Activated naive CD4-positive, alpha-beta T cell treated with Interleukin-2 at 50 U/mL for 16 hours (primary cell): ENCODE measurements at regions not wholly inside any gene's neighbourhood (a gene's known extent, or its start where the extent isn't known, plus 50 kb on each side); places are given as distances from the start of the nearest gene placed in this dataset.

ENCODE experiments used
- DNase-seq: peaks from one replicate; pipeline ENCODE4 v3.0.0-alpha.2; 2020

DNA sequence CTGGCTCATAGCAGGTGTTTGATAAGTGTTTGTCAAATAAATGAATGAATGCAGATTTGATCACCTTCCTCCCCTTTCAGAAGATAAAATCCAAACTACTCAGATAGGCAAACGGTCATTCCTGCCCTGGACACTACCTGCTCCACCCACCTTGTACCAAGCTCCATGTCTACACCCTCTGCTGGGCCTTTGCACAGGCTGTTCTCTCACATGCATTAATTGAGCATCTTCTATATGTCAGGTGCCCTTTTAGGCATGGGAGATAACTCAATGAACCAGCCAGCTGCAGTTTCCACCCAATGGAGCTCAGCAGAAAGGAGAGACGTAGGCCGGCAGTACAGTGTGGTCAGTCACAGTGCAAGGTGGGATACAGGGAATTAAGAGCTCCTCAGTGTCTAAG is 102.3 kb upstream of the CPEB4 start:
- DNase-seq, result no peak

DNA sequence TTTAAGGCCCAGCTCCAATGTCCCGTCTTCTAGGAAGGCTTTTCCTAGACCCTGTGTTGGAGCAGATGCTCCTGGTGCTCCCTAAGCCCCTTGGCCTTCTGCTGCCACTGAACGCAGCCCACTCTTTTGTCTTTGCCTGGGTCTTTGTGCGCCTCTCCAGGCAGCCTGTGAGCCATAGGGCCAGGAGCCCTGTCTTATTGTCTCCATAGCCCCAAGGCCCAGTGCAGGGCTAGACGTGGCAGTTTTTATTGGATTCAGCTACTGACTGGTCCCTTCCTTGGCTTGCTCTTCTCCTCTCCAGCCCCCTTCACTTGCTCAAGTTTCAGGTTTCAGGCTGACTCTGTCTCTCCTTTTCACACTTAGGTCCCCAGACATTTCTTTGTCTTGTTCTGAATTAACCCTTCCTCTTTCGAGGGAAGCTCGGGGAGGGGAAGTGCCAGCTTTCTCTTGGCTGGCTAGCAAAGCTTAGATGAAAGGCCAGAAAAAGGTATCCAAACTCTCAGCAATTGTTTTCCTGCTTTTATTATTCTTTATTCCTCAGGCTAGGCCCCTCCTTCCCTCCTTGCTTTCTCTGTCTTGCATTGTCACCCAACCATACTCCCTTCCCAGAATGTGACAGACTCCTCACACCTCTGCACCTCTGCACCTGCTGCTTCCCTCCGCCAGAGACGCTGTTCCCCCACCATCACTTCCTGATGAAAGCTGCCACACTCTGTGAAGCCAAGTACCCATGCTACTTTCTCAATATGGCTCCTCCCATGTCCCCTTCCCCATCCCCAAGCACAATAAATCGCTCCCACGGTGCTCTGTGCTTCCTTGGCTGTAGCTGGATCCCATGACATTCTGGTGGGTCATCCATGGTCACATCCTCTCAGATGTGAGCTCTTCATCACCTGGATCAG is 101.6 kb upstream of the CPEB4 start:
- DNase-seq, result no peak

DNA sequence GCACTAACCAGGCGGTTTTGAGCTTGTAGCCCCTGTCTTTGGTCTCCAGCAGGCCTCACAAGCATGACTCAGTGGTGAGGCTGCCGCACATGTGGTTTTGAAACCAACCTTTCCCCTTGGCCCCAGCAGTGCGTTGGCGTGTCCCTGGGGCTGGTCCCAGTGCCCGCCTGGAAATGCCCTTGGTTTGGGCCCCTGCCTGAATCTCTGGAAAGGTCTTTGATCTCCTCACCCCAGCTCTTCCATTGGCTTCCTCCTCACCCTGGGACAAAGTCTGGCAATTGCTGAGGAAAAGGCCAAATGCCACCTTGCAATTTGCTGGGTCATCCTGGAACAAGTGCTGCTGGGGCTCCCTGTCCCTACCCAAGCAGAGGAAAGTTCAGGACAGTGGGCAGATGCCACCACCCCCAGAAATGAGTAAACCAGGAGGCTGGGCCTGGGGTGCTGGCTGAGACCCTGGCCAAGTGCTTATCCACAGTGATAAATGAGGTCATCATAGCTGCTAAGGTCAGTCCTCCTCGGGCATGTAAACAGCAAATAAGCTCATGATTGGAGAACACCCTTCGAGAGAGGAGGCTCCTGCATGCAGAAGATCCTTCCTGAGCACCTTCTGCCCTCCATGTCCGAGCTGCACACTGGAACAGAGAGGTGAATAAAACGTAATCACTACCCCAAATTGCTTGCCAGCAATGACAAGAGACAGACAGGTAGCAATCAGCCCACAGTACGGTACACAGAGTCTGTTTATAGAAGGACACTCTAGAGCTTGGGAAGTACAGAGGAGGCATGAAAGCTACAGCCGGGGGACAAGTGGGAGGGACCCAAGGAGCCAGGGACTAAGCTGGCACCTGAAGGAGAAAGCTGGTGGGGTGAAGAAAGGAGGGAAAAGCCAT is 98.9 kb upstream of the CPEB4 start:
- DNase-seq, result peak; percentile 23

DNA sequence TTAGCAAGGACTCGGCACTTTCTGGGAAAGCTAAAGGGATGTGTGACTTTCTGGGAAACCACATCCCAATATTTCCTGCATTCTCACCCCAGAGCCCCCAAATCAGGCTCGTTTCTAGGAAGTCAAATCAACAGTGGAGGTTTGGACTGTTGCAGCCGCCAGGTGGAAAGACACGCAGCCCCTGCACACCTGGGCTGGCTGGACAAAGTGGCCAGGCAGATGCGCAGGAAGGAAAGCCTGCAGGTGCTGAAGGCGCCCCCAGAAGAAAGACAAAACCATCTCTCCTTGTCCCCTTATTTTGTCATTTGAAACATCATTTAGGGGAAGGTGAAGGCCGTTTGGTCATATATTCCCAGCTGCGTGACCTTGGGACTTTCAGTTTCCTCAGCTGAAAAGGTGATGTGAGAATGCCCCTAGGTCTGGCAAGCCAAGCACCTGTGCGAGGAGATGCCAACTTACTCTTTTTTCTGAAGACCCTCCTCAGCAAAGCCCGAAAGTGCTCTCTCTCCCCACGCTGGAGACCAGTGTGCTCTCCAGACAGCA is 97.9 kb upstream of the CPEB4 start:
- DNase-seq, result no peak

DNA sequence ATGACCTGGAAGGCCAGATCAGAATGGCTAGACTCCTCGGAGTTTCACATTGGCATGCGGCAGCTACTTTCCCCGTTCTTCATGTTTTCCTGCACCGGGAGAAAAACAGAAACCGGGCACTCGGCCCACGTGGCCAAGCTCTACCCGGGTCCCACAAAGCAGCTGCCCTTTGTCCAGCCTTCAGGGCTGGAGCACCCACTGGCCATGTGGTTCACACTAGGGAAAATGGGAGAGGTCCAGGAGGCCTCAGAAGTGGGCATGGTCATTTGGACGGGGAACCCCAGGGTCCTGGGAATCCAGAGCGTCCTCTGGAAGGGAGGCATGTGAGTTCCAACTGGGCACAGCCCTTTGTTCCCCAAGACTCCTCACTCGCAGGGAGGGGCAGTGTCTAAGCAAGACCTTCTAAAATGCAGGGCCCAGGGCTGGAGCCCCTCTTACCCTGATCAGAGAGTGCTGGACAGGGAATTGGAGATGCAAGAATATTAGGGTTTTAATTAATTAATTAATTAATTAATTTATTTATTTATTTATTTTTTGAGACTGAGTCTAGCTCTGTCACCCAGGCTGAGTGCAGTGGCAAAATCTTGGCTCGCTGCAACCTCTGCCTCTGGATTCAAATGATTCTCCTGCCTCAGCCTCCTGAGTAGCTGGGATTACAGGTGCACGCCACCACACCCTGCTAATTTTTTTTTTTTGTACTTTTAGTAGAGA is 97.2 kb upstream of the CPEB4 start:
- no peak for DNase-seq

DNA sequence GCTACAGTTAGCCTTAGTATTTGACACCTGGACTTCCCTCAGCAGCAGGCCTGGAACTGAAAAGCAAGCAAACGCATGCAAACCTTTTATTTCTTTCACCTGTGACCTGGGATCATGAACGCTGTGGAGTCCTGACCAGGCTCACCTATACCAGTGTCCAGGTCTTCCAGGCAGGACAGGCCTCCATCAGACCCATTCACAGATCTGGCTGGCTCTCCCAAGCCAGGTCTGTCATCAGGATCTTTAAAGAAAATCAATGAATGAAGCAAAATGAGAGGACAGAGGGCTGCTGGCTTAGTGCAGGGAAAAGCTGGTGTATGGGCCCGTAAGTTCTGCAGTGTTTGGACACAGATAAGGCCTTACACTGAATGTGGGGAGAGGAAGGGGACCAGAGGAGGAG is 96.3 kb upstream of the CPEB4 start:
- DNase-seq, result no peak

DNA sequence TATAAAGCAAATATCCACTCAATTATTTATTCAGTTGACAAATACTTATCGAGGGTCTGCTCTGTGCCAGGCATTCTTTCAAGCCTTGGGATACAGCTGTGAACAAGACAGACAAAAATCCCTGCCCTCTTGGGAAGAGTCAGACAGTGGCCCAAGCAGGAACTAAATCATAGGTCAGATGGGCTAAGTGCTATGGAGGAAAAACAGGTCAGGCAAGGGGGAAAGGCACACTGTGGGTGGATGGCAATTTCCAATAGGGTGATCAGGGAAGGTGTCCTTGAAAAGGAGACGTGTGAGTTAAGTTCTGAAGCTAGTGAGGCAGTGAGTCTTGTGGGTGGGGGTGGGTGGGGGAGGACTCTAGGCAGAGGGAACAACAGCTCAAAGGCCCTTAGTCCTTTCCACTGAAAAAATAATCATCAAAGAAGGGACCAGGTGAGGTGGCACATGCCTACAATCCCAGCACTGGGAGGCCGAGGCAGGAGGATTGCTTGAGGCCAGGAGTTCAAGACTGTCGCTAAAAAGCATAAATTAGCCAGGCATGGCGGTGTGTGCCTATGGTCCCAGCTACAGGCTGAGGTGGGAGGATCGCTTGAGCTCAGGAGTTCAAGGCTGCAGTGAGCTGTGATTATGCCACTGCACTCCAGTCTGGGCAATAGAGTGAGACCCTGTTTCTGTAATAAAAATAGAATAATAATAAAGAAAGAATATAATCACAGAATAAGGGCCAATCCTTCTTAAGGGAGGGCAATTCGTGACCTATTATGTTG is 95.2 kb upstream of the CPEB4 start:
- DNase-seq, result no peak

DNA sequence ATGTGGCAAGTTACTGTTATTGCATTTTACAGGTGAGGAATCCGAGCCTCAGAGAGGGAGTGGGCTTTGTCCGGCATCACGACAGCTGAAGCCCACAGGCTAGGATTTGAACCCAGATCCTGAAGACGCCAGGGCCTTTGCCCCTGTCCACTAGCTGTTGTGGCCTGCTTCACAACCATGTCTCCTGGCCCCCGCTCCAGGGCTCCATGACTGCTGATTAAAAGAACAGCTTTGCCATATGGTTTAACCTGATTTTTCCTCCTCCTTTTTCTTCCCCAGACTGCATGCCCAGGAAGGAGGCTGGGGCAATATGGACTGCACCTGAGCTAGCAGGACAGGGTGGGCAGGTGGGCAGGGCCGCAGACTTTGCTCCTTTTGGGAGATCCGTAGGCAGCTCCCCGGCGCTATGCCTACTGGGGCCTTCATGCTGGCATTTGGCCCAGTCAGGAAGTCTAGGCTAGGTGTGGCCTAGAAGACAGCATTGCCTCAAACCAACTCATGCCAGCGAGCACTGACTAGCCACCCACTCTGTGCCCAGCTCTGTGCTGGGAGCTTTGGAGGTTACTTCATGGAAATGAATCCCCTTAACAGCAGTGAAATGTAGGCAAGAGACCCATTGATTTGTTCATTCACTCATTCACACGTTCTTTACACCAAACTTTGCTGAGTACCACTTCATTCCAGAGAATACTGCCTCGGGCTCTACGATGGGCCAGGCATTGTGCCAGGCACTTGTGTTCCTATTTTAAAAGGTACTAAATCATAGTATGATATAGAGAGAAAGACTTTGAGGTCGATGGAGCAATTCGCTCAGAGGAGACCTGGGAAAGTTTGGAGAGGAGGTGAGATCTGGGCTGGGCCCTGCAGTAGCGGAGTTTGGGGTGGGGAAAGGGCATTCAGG is 94.3 kb upstream of the CPEB4 start:
- DNase-seq, result no peak

DNA sequence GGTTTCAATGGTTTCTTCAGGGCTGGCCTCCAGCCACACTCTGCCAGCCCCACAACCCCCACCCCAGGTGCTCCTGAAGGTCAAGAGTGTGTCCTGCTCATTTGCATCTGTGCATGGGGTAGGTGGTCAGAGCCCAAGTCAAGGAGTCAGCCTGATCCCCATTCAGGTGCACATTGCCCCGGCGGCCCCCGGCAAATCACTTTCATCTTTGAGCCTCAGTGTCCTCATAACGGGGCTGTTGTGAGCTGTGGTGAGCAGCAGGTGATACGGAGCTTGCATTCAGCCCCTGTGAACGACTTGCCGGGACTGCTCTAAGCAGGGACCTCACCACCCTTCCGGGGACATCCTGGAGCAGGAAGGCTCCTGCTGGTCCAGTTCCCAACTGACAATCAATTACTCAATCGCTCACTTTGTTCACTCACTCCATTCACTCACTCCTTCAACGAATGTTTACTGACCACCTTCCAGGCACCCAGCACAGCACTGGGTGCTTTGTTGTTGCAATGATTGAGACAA is 93.2 kb upstream of the CPEB4 start:
- no peak for DNase-seq

DNA sequence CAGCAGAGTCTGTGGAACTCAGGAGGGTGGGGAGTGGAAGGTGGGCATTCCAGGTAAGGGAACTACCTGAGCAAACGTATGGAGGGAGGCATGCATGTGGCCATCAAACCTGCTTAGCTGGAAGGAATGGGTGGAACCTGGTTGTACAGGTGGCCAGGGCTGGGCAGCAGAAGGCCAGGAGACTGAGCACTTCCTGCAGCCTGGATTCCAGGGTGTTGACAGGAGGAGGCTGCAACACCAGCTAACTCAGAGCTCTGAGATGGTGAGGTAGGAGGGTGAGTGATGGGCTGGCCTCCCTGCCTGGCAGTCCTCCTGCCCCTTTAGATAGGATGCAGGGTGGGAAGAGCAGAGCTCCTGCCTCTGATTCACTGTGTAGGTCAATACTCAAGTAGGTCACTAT is 92.5 kb upstream of the CPEB4 start:
- DNase-seq, result no peak

DNA sequence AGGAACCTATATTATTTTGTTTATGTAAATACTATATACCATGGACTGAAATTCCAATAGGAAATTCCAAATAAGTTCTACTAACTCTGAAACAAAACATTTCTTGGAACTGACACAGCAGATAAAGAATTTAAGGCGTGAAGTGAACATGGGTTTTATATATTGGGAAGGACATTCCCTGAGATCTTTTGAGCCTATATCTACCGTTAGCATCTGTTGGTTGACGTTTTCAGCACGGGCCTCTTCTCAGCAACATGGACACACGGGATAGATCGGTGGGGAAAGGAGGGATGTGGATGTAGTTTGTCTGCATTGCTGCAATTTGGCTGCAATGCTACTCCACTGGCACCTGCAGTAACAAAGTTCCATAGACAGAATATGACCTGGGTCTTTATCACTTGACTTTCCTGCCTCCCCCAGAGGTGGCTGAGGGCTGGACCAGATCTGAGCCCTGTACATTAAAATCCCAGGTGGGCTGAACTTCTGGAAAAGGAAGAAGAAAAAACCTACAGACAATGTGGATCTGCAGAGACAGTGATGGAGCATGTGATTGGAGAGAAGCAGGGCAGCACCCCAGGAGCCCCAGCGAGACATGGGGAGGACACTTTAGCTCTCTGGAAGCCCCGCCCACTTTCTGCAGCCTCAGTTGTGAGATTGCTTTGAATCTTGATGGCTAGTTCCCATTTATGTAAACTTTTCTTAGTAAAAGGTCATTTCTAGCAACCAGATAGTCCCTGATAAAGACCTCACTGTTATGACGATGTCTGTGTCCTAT is 91.2 kb upstream of the CPEB4 start:
- DNase-seq, result no peak

DNA sequence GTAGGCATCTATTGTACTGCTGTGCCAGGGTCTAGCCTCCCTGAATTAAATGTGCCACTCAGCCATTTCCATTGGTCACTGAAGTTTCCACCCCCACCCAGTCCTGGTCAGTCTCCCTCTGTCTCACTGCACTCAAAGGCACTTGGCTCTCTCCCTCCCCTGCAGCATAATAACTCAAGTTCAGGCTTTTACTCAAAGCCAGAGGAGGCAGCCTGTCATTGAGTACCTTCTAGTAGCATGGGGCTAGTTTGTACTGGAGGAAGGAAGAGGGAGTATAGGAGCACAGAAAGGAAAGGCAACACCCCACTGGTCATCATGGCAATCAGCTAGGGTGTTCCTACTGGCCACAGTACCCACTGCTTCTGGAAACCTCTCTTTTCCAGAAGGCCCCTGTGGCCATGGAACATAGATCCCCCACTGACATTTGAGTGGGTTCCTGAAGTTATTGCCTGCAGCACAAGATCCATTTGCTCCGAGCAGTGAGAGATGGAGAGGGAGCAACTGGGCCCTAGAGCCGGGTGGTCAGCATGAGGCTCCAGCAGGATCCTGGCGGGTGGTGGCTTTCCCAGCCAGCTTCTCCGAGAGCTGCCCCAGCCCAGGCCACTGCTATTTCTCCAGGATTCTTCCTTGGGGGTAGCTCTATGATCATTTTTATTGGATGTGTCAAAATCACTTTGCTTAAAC is 89.9 kb upstream of the CPEB4 start:
- no peak for DNase-seq

DNA sequence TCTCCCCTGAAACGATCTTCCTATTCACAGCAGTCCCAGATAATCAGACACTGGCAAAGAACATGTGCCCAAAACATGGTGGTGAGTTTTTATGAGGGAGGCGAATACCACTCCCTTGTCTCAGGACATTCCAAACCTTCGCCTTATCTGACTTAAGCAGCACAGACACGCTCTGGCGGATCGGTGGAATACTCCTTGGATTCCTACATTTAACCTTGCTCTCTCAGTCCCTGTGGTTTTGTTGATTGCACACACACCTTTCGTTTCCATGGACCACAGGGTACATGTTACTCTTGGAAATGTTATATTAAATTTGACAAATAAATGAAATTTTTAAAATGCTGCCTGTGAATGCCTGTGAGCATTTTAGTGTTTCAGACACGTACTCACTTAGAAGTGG is 87.8 kb upstream of the CPEB4 start:
- no peak for DNase-seq

DNA sequence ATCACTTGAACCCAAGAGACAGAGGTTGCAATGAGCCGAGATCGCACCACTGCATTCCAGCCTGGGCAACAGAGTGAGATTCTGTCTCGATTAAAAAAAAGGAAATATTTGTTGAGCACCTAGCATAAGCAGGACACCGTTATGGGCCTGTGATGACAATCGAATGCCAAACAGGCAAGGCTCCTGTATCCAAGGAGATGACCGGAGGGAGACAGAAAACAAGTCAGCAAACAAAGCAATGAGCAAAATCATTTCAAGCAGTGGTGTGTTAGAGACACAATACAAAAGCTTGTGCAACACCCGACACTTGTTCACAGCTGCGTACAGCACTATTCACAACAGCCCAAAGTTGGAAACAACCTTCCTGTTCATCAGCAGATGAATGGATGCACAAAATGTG is 87.1 kb upstream of the CPEB4 start:
- DNase-seq, result no peak

DNA sequence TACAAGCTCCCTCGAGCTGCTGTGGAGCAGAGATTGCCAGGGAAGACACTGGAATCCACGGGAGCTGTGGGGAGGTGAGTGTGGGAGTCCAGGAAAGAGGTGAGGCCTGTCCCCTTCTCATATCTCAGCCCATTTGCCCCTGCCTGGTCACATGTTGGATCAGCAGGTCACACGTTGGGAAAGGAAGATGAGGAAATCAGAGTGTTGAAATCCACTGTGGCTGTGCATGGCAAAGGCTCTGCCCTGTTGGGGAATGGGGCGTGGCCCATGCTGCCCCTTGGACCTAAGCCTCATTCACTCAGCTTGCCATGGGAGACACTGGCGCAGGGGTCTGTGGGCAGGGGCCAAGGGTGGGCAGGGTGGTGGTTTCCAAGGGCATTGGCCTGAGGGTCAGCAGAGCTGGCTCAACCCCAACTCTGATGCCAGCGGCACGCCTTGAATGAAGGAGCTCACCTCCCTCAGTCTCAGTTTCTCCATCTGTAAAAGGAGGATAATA is 85.4 kb upstream of the CPEB4 start:
- no peak for DNase-seq

DNA sequence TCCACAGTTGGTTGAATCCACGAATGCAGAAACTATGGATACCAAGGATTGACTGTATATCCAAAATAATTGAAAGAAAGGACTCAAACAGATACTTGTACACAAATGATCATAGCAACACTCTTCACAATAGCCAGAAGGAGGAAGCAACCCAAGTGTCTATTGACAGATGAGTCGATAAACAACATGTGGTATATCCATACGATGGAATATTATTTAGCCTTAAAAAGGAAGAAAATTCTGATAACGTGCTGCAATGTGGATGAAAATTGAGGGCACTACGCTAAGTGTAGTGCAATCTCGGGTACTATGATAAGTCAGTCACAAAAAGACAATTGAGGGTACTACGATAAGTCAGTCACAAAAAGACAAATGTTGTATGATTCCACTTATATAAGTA is 83.6 kb upstream of the CPEB4 start:
- no peak for DNase-seq

DNA sequence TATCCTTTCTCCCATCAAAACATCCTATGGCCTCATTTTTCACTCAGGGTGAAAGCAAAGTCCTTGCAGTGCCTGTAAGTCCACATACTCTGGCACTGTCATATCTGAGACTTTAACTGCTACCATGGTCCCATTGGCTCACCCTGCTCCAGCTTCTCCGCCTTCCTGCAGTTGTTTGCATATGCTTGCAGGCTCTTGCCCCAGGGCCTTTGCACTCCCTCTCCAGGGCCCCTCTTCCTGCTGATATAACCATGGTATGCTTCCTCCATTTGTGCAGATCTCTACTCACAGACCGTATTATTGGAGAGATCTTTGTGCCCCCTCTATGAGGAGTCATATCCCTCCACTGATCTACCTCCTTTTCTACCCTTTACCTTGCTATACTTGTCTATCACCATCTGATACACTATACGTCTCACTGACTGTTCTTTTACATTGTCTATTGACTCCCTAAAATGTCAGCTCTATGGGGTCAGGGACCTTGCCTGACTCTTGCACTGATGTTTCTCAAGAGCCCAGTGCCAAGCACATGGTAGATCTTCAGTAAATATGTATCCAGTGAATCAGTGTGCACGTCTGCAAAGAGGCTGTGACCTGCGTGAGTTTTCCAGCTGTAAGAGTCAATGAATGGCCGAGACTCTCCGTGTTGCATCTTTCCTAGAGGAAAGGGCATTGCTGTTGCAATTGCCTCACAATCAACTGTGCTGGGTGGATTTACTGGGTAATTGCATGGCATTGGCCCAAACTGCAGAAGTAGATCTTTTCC is 81.7 kb upstream of the CPEB4 start:
- DNase-seq, result no peak

DNA sequence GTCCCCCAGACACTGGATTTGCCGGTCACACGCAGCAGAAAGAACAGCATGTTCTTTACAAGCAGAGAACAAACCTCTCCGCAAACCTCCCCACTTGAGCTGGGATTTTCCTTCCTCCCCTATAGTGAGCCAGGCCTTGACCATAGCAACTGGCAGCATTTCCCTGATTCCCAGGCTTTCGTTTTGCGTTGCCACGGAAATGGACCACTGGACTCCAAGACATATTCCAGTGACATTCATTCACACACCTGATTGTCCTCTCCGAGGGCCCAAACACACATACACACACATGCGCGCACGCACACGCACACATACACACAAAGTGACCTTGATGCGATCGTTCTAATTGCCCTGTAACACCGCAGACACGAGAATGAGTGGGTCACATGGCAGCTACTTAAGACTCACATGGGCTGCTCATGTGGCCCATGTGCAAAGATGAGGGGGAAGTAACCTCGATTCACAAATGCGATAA is 80.9 kb upstream of the CPEB4 start:
- DNase-seq, result no peak
